ENCODE measurements at regions not wholly inside any gene's neighbourhood (a gene's known extent, or its start where the extent isn't known, plus 50 kb on each side); places are given as distances from the start of the nearest gene placed in this dataset.
"Not testable (repeated sequence)": the region's sequence is repeated elsewhere in the genome, so short reads cannot be mapped to it uniquely, and the experiment has no call there.

DNA sequence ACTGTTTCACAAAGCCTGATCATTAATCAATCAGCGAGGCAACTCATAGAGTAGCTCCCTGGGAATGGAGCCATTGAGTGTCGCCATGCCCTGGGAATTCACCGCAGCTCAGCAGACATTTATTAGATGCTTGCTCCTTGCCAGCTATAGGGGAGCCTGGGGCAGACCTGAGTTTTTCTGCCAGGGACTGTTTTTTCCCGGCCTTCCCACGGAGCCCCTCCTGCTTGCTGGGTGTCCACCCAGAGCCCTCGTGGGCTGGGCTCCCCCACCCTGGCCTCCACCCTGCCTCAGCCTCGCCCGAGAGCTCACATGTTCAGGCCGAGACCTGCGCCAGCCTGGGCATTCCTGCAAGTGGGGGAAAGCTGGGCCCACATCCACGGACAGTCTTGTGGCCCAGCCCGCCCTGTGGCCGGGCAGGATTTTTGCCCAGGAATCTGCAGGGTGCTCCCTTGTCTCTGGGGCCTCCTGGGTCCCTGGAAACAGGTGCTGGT, 64.9 kb downstream of the SMIM38 start:
- no peak for DNase-seq

DNA sequence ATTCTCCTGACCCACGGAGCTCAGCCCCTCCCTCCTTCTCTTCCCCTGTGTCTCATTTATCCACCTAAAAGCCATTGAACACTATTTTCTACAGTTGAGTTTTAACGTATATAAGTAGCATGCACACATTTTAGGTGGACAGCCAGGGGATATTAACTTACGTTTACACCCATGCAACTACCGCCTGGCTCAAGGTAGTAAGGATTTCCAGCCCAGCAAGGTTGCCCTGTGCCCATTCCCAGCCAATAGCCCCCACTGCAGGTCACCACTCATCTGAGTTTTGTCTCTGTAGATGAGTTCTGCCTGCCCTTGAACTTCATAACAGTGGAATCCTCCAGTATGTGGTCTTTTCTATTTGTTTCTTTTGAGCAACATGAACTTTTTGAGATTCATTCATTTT, 65.4 kb downstream of the SMIM38 start:
- no peak for DNase-seq

DNA sequence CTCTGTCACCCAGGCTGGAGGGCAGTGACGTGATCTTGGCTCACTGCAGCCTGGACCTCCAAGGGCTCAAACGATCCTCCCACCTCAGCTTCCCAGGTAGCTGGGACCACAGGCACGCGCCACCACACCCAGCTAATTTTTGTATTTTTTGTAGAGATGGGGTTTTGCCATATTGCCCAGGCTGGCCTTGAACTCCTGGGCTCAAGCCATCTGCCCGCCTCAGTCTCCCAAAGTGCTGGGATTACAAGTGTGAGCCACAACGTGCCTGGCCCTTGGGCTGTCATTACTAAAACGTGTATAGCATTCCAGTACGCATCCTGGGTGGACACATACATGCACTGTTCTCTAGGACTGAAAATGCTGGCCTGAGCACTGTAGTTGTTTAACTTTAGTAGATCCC, 65.9 kb downstream of the SMIM38 start:
- DNase-seq, result not testable (repeated sequence)

DNA sequence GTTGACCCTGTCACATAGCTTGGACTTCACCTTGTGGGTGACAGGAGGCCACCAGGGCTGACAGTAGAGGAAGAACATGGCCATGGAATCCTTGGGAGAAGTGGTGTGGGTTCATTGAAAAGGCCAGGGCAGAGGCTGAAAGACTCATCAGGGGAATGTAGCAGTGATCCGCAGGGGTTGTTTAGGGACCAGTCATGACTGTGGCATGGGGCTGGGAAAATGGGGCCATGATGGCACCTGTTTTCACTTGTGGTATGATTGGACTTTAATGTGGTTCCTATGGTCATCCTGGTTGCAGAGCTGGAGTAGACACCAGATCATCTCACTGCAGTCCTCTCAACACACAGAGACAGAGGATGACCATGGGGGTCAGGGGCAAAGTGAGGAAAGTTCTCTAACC, 66.7 kb upstream of the MYEOV start:
- no peak for DNase-seq

DNA sequence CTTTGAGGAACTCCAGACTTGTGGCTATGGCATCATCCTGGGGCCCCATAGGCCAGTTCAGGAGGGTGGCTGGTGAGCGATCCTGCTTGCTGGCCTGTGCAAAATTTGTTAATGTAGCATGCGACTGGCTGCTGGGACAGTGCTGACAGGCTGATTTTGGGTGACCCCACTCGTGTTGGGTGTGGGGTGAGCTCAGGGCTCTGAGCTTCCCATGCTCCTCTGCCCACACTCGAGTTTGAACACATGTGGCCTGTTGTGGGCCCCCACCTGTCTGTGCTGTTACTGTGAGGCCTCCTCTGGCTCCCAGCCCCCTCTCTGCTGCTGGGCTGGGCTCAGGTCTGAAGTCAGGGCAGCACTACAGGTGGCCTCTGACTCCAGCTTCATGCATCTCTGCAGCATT, 64.4 kb upstream of the MYEOV start:
- no peak for DNase-seq

DNA sequence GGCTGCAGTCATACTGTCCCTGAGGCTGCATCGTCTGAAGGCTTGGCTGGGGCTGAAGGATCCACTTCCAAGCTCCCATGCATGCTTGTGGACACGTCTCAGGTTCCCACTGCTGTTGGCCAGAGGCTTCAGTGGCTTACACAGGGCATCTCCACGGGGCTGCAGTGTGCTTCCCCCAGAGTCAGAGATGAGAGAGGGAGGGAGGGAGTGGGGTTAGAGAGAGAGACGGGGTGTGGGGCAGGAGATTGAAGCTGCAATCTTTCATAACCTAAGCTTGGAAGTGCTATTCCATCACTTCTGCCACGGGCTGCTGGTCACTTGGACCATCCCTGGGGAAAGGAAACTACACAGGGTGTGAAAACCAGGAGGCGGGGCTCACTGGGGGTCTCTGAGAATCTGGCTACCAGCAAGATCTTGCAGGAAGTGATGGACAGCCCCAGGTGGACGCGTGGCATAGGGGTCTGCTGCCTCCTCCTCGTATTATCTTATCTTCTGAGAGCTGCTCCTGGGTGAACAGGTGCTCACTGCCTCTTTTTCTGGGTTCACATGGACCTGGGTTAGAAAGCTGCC, 63.0 kb upstream of the MYEOV start:
- DNase-seq, result no peak

DNA sequence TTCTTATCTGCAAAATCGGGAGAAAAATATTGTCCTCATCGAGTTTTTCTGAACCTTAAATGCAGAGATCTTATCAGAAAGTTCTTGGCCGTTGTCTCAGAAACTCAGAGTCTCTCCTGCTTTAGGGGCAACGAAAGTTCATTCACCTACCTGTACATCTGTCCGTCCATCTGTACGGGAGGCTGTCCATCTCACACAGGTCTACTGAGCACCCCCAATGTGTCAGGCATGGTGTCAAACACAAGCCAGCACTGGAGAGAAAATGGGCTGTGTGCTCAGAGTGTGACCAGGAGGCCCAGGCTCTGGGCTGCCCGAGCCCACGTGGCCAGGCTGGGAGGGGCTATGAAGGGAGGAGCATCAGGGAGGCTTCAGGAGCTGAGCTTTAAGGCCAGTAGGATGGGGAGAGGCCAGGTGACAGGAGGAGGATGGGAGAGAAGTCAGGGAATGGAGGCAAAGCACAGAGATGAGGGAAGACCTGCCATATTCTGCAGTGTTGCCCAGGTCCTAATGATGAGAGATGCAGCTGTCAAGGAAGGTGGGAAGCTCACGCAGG, 62.4 kb upstream of the MYEOV start:
- no peak for DNase-seq

DNA sequence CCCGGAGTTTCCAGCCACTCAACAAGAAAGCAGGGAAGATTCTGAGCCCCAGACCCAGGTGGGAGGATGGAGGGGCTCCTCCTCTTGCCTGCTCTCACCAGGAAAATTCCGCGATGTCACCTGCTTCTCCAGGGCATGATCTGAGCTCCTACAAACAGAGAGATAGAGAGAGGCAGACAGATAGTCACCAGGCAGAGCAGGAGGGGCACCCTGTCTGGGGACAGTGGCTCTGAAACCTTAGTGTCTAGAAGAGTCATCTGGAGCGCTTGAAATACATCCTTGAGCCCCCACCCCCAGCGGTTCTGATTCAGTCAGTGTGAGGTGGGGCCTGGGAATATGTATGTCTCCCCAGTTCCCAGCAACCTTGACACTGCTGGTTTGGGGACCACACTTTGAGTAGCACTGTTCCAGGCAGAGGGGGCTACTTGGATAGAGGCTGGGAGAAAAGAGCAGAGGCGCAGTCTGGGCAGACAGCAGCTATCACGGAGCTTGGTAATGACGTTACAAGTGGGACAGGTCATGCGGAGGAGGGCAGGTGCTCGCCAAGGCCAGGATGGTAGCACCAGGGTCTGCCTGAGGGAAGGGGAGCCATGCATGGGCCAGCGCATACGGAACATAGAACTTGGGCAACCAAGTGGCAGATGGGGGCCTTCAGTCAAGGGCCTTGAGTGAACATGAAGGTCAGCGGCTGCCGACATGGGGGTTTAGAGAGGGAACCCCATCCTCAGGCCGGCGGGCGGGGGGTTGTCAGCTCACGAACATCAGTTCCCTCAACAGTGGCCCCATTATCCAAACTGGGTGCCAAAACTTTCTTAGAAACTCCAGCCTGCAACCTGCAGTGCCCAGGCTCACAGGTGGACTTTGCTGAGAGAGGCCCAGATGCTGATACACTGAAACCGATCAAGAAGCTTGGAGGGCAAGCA, 60.9 kb upstream of the MYEOV start:
- DNase-seq, result no peak

DNA sequence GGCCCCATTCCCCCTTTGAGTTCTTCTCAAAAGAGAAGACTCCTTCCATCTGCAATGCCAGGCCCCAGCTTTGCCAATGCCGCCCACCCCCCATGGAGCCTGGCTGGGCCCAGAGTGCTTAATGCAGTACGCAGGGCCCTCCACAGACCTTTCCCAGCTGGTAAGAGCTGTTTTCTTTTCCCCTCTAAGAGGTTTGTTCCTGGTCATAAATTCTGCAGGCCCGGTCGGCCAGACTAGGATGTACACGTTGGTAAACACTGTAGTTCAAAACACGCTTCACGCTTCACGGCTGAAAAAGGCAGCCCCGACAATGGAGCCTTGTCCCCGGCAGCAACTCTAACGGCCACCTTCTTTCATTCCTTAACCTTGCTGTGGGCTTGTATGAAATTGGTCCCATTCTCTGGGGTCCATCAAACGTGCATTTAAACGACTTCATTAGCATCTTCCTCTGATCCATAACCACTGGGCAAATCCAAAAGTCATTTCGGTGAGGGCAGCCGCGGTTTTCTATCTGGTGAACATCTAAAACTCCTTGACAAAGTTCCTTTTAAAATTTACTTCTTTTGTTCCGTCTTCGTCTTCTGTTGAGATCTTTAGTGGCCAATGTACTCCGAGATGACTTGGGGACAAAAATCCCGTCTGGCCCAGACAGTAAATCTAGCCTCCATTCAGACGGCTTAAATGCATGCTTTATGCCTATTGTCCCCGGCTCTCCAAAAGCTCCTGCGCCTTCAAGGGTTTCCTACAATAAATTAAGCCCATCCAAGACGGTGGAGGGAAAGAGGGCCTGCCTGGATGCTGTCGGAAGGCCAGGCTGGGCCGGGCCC, 60.0 kb upstream of the MYEOV start:
- no peak for DNase-seq

DNA sequence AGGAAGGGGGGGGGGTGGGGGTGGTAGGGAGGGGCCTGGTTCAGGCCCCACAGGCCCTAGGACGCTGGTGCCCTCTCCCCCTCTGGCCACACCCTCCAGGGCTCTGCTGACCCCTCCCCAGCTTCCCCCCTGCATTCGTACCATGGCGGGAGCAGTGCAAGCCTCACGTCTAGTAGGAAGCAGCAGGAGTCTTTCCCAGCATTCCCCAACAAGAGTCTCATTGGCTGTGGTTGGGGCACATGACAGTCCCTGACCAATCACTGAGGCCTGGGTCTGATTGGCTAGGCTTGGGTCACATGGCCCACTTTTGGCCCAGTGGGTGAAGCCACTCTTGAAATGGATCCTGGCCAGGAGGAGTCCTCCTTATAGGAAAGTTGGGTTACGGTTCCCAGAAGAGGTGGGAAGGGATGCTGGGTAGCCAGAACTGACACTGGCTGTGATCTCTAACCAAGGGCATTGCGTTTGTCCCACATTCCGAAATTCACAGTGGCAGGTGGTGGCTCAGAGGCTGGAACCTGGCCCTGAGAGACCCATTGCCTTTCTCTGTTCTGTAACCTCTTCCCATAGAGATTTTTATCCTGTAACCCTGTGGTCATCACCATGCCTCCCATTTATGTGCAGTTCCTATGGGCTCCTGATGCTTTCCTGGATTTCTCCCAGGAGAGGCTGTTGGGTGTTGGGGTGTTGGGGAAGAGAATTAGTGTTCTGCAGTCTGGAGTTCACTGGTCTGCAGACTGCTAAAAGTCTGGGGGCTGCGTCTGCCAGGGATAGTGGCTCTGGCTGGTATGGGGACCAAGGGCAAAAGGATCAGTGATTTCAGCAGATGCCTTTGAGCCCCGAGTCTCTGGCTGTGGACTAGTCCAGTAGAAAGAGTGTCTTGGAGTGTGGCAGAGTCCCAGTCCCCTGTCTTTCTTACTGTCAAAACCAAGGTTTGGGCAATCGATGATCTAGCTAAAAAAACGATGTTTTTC, 58.9 kb upstream of the MYEOV start:
- no peak for DNase-seq

DNA sequence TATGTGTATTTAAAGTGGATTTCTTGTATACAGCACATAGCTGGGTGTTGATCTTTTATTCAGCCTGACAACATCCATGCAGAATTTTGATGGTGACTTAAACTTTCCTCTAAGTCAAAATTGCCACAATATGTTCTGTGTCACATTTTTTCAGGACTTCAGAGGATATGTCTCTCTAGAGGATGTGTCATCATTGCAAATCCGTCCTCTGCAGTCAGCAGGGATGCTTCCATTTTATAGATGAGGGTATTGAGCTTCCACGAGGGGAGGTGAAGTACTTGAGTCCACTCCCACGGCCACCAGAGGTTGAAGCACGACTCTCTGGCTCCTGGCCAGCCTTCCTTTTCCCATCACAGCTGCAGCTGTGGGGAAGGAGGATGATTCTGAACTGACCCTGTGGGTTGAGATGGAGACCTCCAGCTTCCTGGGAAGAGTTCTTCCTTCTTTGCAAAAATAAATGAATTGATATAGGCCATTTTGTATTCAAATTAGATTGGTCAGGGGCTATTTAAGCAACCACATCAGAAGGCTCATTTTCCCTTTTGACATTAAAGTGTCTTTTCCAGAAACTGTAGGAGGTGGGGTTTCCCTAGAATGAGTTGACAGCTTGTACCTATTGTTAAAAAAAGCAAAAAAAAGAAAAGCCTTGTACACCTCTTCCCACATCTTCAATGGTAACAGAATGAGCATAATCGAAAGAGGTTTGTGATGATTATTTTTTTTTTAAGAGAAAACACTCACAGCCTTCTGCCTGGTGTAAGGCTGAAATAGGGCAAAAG, 55.2 kb upstream of the MYEOV start:
- DNase-seq, result no peak

DNA sequence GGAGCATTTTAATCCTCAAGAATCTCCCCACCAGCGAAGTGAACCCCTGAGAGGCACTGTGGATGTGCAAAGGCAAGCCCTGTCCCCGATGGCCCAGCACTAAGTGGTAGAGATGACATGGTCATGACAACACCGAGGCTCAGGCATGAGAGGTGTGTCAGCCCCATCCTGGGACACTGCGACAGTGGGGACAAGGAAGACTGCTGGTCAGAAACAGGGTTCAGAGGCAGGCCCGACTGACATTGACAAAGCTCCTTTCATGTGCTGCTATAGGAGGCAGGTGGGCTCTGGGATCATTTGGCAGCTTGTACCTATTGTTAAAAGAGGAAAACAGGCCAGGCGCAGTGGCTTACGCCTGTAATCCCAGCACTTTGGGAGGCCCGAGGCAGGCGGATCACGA, 54.3 kb upstream of the MYEOV start:
- DNase-seq, result no peak

DNA sequence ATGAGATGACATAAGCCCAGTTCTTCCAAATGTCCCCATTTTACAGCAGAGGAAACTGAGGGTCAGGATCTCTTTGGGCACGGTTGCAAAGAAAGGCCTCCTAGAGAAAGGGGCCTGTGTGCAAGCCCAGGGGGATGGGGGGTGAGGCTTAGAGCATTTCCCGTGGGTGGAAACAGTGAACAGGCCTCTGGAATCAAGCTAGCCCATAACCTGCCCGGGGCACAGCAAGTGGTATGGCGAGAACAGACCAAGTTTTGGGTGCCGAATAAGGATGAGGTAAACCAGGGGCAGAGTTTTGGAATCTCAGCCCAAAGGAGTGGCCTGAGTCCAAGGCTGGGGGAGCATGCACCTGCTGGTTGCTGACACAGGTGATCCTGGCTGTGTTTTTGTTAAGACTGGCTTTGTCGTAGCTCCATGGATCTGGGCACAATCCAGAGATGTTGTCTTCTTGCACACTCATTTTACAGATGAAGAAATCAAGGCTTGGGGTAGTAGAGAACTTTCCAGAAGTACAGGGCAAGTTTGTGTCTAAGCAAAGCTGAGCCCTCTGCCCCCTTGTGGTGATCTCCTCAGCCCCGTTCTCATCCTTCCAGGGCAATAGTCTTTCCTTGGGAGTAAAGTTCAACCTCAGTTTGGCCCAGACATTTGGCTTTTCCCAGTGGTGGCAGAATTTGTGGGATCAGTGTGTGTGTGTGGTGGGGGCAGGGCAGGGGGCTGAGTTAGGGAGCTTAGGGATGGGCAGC, 53.5 kb upstream of the MYEOV start:
- no peak for DNase-seq

DNA sequence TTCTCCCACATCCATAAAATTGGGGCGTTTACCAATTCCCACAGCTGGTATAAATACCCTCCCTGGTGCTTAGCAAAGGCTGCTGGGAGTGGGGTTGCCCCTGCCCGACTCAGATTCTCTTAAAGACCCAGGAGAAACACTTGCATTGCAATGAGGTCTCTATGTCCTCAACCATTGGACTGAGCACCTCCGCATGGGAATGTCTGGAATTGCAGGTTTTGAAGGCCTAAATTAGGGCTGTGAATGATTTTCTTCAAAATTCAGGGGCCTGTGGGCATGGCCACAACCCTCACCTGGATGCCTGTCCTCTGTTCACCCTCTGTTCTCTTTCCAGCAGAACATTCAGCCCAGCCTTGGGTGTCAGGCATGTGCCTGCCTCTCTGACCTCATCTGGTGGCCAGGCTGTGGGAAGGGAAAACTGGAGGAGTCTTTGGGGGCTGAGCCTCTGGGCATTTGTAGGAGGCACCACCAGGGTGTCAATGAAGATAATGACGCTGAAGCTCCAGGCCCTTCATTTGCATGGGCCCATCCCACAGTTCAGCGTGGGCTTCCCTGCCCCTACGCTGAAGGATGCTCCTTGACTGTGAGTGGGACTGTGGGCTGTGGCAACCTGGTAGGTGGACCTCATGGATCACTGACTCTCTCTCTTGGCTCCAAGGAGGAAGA, 52.7 kb upstream of the MYEOV start:
- DNase-seq, result no peak

DNA sequence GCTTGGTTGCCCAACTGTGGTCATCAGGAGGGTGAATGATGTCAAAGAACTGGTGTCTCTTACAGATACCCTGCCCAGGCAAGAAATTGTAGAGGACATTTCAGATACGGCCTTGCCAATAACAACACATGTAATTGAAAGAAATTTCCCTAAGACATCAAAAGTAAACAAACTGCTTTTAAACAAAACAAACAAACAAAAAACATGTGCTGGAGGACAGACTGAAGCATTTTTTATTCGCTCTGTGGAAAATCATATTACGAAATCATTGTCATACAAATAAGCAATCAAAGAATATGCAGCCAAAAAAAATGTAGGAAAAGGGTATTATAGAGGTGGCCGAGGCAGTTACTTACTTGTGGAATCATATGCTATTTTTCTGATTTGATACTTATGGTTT, 52.1 kb upstream of the MYEOV start:
- DNase-seq, result no peak

DNA sequence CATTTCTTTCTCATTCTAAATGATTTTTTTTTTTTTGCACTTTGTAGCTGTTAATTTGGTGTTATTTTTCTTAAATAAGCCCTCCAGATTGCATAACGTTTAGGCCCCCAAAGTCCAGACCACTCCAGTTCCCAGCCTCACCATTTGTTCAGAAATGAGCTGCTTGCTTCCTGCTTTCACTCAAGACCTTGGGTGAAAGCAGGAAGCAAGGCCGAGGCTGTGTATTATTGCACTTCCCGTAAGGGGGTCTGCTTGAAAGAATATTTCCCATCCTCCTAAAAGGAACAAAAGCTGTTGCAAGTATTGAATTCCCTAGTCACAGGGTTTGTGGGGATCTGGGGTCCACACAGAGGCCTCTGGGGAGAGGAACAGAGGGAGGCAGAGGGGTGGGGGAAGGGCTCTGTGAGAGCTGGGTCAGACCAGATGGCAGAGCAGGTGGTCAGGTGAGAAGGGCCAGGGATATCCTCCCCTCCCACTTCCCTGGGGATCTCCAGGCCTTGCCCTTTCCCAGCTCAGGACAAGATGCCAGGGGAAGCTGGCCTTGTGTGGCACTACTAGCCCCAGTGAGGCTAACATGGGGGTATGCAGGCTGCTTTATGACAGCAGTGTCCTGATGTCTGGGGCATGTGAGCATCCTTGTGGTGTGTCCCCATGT, 51.6 kb upstream of the MYEOV start:
- peak; percentile 18 for DNase-seq

DNA sequence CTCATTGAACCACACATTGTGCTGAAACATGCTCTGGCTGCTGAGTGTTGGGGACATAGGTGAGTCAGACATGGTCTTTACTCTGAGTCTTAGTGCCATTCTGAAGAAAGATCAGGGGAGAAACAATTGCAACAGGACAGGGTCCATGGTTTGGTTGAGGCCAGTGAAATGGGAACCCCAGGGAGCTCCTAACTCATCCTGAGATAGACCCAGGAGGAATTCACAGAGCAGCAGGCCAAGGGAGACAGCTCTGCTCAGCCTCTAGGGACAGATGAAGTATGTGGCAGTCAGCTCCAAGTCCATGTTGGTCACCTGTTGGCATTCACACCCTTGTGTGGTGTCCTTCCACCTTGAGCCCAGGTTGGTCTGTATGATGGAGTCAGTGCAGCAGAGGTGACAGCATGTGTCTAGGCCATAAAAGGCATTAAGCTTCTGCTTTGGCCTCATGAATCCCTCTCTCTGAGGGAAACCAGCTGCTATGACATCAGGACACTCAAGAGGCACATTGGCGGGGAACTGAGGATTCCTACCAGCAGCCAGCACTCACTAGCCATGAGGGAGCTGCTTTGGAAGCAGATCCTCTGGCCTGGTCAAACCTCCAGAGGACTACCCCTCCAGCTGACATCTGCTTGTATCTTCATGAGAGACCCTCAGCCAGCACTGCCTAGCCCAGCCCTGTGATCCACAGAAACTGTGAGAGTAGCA, 50.3 kb upstream of the MYEOV start:
- no peak for DNase-seq
